ENCODE measurements at regions not wholly inside any gene's neighbourhood (a gene's known extent, or its start where the extent isn't known, plus 50 kb on each side); places are given as distances from the start of the nearest gene placed in this dataset.

GRCh38 chr11:29913352-29913751 is 103.5 kb downstream of the KCNA4 start:
- TF ChIP-seq POLR2A (IDR thresholded peaks at IDR 0.05) (no peak), CTCF (IDR thresholded peaks at IDR 0.05) (no peak), POLR2AphosphoS5 (IDR thresholded peaks at IDR 0.05) (no peak)

All from breast epithelium (tissue), 3 donors.